Superior temporal gyrus (tissue), 1 donor: ENCODE measurements at regions not wholly inside any gene's neighbourhood (a gene's known extent, or its start where the extent isn't known, plus 50 kb on each side); places are given as distances from the start of the nearest gene placed in this dataset.
"Not testable (repeated sequence)": the region's sequence is repeated elsewhere in the genome, so short reads cannot be mapped to it uniquely, and the experiment has no call there.

Experiments used
- DNase-seq: peaks from one replicate; pipeline ENCODE4 v3.0.0-alpha.2; 2016; ENCODE audit errors: extremely low spot score

GRCh38 chr18:43961722-43962121, 684.4 kb upstream of the SYT4 start:
- DNase-seq = no peak

GRCh38 chr18:43964666-43965065, 687.4 kb upstream of the SYT4 start:
- DNase-seq = no peak

- no peak for DNase-seq
Observed at GRCh38 chr18:43965691-43966090, 688.4 kb upstream of the SYT4 start.

- no peak for DNase-seq
Observed at GRCh38 chr18:43970656-43971055, 693.4 kb upstream of the SYT4 start.

GRCh38 chr18:43978174-43978573, 700.9 kb upstream of the SYT4 start:
- DNase-seq = no peak

- DNase-seq = no peak
Observed at GRCh38 chr18:43982582-43982981, 698.1 kb upstream of the SETBP1 start.

- not testable (repeated sequence) for DNase-seq
Observed at GRCh38 chr18:43987061-43987460, 693.6 kb upstream of the SETBP1 start.

GRCh38 chr18:43992741-43993140, 687.9 kb upstream of the SETBP1 start:
- no peak for DNase-seq

GRCh38 chr18:43994381-43994780, 686.3 kb upstream of the SETBP1 start:
- DNase-seq = no peak

GRCh38 chr18:44013871-44014270, 666.8 kb upstream of the SETBP1 start:
- DNase-seq = no peak

- DNase-seq = no peak
Observed at GRCh38 chr18:44025421-44025820, 655.3 kb upstream of the SETBP1 start.

GRCh38 chr18:44028109-44028508, 652.6 kb upstream of the SETBP1 start:
- no peak for DNase-seq

GRCh38 chr18:44031063-44031462, 649.6 kb upstream of the SETBP1 start:
- no peak for DNase-seq

GRCh38 chr18:44033144-44033701, 647.5 kb upstream of the SETBP1 start:
- DNase-seq = no peak

- DNase-seq = no peak
Observed at GRCh38 chr18:44035554-44035953, 645.1 kb upstream of the SETBP1 start.

GRCh38 chr18:44036501-44036900, 644.2 kb upstream of the SETBP1 start:
- no peak for DNase-seq

- DNase-seq = no peak
Observed at GRCh38 chr18:44039216-44039615, 641.5 kb upstream of the SETBP1 start.

- DNase-seq = no peak
Observed at GRCh38 chr18:44039826-44040225, 640.9 kb upstream of the SETBP1 start.

- DNase-seq = no peak
Observed at GRCh38 chr18:44041553-44041952, 639.1 kb upstream of the SETBP1 start.

- DNase-seq = no peak
Observed at GRCh38 chr18:44041961-44042360, 638.7 kb upstream of the SETBP1 start.

- no peak for DNase-seq
Observed at GRCh38 chr18:44046376-44046975, 634.2 kb upstream of the SETBP1 start.

GRCh38 chr18:44047585-44047984, 633.1 kb upstream of the SETBP1 start:
- no peak for DNase-seq

- DNase-seq = no peak
Observed at GRCh38 chr18:44048435-44048834, 632.3 kb upstream of the SETBP1 start.

- no peak for DNase-seq
Observed at GRCh38 chr18:44048846-44049245, 631.8 kb upstream of the SETBP1 start.
